Parathyroid adenoma (tissue), 2 donors: ENCODE measurements at regions not wholly inside any gene's neighbourhood (a gene's known extent, or its start where the extent isn't known, plus 50 kb on each side); places are given as distances from the start of the nearest gene placed in this dataset.

Experiments used
- H2AFZ ChIP-seq: fragments of 300-600 bp; sonication (generic); one replicate; pipeline ENCODE4 v1.7.0; 2017; ENCODE audit warnings: antibody characterized with exemption, mild to moderate bottlenecking
- H3K27ac ChIP-seq: fragments of 300-600 bp; sonication (generic); one replicate; pipeline ENCODE4 v1.7.0; 2017
- H3K27me3 ChIP-seq: fragments of 300-600 bp; sonication (generic); one replicate; pipeline ENCODE4 v1.7.0; 2017; ENCODE audit warnings: low read length; ENCODE audit not compliant: control insufficient read depth, insufficient read depth
- H3K36me3 ChIP-seq: fragments of 300-600 bp; sonication (generic); one replicate; pipeline ENCODE4 v1.7.0; 2017; ENCODE audit warnings: low read length; ENCODE audit not compliant: control insufficient read depth, insufficient read depth
- H3K4me1 ChIP-seq: fragments of 300-600 bp; sonication (generic); one replicate; pipeline ENCODE4 v1.7.0; 2017; ENCODE audit warnings: control low read depth
- H3K4me2 ChIP-seq: fragments of 300-600 bp; sonication (generic); one replicate; pipeline ENCODE4 v1.7.0; 2017; ENCODE audit warnings: low read length
- H3K4me3 ChIP-seq: fragments of 300-600 bp; sonication (generic); one replicate; pipeline ENCODE4 v1.7.0; 2017; ENCODE audit warnings: low read depth, low read length
- H3K79me2 ChIP-seq: fragments of 300-600 bp; sonication (generic); one replicate; pipeline ENCODE4 v1.7.0; 2017; ENCODE audit warnings: control low read depth
- H3K9ac ChIP-seq: fragments of 300-600 bp; sonication (generic); one replicate; pipeline ENCODE4 v1.7.0; 2017; ENCODE audit warnings: mild to moderate bottlenecking
- H3K9me3 ChIP-seq: fragments of 300-600 bp; sonication (generic); one replicate; pipeline ENCODE4 v1.7.0; 2017; ENCODE audit warnings: low read length; ENCODE audit not compliant: control insufficient read depth
- CTCF ChIP-seq: fragments of 300-600 bp; sonication (generic); IDR thresholded peaks from one replicate; pipeline ENCODE4 v1.7.0; 2017; ENCODE audit warnings: antibody characterized with exemption, mild to moderate bottlenecking
- donor health status: primary hyperparathyroidism.

DNA sequence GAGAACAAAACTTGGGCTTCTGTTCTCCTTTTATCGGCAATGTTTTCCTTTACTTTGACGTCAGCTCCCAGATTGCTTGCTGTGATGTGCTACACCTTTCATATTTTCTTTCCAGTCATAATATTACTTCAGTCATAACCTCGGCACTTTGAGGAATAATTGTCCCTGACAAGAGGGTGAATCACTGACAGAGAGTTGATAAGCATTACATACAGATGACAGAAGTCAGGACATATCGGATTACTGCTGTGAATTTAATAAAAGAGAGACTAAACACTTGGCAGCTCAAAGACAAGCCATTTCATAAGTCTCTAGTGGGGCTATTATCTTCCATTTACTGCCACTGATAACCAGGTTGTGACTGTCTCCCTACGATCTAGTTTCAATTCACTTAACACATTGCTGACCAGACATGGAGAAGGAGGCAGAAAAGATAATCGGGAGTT, 362.1 kb upstream of the ARRDC4 start:
- no peak overlapping the region for H3K4me3 ChIP-seq
- H3K4me1 ChIP-seq = no peaks in the 10 kb centered on the region
- H3K9ac ChIP-seq = no peak overlapping the region
- no peaks in the 10 kb centered on the region for H3K79me2 ChIP-seq
- no peak for TF ChIP-seq CTCF
- H3K9me3 ChIP-seq = no peaks in the 10 kb centered on the region
- no peak overlapping the region for H3K4me2 ChIP-seq
- no peaks in the 10 kb centered on the region for H3K27me3 ChIP-seq
- H3K27ac ChIP-seq = no peak overlapping the region
- no peaks in the 10 kb centered on the region for H3K36me3 ChIP-seq
- H2AFZ ChIP-seq = no peak overlapping the region

DNA sequence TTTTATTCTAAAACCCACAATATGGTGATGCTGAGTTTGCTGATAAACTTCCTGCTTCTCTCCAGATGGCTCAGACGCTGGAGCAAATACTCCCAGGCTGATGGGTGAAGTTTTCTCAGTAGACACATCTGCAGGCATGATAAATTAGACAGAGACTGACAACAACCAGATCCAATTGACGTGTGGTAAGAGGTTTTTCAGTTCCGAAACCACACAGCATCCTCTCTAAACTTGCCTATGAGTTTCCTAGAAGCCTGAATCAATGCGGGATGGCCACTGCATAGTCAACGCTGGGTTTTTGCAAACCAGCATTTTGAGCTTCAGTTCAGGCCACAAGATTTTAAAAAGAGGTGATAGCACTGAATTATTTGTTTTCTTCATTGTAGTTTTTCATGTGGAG, 360.3 kb upstream of the ARRDC4 start:
- Histone ChIP-seq H3K36me3 (no peaks in the 10 kb centered on the region), H3K9ac (no peak overlapping the region), H3K4me1 (no peaks in the 10 kb centered on the region), H3K4me2 (no peak overlapping the region), H3K27me3 (no peaks in the 10 kb centered on the region), H3K79me2 (no peaks in the 10 kb centered on the region), H3K9me3 (no peaks in the 10 kb centered on the region), H3K27ac (no peak overlapping the region), H2AFZ (no peak overlapping the region), H3K4me3 (no peak overlapping the region)
- no peak for TF ChIP-seq CTCF

DNA sequence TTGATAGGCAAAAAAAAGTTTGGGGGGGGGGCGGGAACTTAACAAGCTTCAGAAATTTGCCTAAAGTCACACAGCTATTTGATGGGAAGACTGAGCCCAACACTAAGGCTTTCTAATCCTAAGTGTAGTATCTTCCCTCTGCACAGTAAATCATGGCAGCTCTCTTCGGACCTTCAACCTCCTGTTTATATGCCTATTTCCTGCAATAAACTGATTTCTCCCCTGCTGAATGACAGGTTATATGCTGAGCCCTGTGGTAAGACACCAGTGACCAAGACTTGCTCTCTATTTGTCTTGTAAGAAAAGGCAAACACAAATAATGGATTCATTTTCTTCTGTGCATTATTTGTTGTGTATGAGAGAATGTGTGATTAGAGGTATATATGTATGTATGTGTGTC, 355.8 kb upstream of the ARRDC4 start:
- Histone ChIP-seq H3K4me3 (no peak overlapping the region), H2AFZ (no peak overlapping the region), H3K79me2 (no peaks in the 10 kb centered on the region), H3K4me2 (no peak overlapping the region), H3K27ac (no peak overlapping the region), H3K9me3 (no peaks in the 10 kb centered on the region), H3K36me3 (no peaks in the 10 kb centered on the region), H3K9ac (no peak overlapping the region), H3K27me3 (no peaks in the 10 kb centered on the region), H3K4me1 (no peaks in the 10 kb centered on the region)
- no peak for TF ChIP-seq CTCF

DNA sequence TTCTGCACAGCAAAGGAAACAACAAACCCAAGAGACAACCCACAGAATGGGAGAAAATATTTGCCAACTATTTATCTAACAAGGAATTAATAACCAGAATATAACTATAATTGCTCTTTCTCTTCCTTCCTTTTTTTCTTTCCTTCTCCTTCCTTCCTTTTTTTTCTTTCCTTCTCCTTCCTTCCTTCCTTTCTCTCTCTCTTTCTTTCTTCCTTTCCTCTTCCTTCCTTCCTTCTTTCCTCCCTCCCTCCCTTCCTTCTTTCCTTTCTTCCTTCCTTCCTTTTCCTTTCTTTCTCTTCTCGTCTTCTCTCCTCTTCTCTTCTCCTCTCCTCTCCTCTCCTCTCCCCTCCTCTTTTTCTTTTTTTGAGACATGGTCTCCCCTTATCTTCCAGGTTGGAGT, 345.4 kb upstream of the ARRDC4 start:
- Histone ChIP-seq H3K27me3 (no peaks in the 10 kb centered on the region), H3K4me3 (no peak overlapping the region), H3K4me2 (no peak overlapping the region), H3K79me2 (no peaks in the 10 kb centered on the region), H3K4me1 (no peaks in the 10 kb centered on the region), H2AFZ (no peak overlapping the region), H3K9me3 (no peaks in the 10 kb centered on the region), H3K27ac (no peak overlapping the region), H3K9ac (no peak overlapping the region), H3K36me3 (no peaks in the 10 kb centered on the region)
- no peak for TF ChIP-seq CTCF

GRCh38 chr15:97623091-97623661, 337.3 kb upstream of the ARRDC4 start:
- Histone ChIP-seq H3K79me2 (no peaks in the 10 kb centered on the region), H3K4me1 (no peaks in the 10 kb centered on the region), H3K36me3 (no peaks in the 10 kb centered on the region), H3K27ac (no peak overlapping the region), H3K4me2 (no peak overlapping the region), H3K4me3 (no peak overlapping the region), H3K27me3 (no peaks in the 10 kb centered on the region), H3K9ac (no peak overlapping the region), H3K9me3 (no peaks in the 10 kb centered on the region), H2AFZ (no peak overlapping the region)
- TF ChIP-seq CTCF = no peak
